Astrocyte (in vitro differentiated cells and primary cell): ENCODE measurements at regions not wholly inside any gene's neighbourhood (a gene's known extent, or its start where the extent isn't known, plus 50 kb on each side); places are given as distances from the start of the nearest gene placed in this dataset.

Experiments
- CTCF ChIP-seq: IDR thresholded peaks from 2 replicates; pipeline ENCODE4 v1.5.1; 2011; ENCODE audit warnings: low read depth, mild to moderate bottlenecking, inconsistent platforms, low read length, moderate library complexity; ENCODE audit not compliant: insufficient read depth
- EZH2 ChIP-seq: IDR thresholded peaks from 2 replicates; pipeline ENCODE4 v1.6.1; 2012; ENCODE audit warnings: mild to moderate bottlenecking, low read length, inconsistent platforms; ENCODE audit not compliant: insufficient read depth

- TF ChIP-seq EZH2 = no peak
- no peak for TF ChIP-seq CTCF
Observed at GRCh38 chr3:75395580-75396315, 268.4 kb upstream of the FRG2C start.
